H9 (cell line): ENCODE measurements at regions not wholly inside any gene's neighbourhood (a gene's known extent, or its start where the extent isn't known, plus 50 kb on each side); places are given as distances from the start of the nearest gene placed in this dataset.

Experiments
- DNase-seq: peaks from one replicate; pipeline ENCODE4 v3.0.0-alpha.2; 2017
- H2AFZ ChIP-seq: one replicate; pipeline ENCODE4 v1.6.1; 2013; ENCODE audit warnings: mild to moderate bottlenecking, low read length, control low read depth, moderate library complexity
- H2AK5ac ChIP-seq: 2 replicates; pipeline ENCODE4 v1.6.1; 2013; ENCODE audit warnings: low read length, control low read depth, mixed read lengths; ENCODE audit not compliant: insufficient read length
- H2BK120ac ChIP-seq: one replicate; pipeline ENCODE4 v1.6.1; 2013; ENCODE audit warnings: low read depth, mild to moderate bottlenecking, low read length, control low read depth, inconsistent platforms; ENCODE audit not compliant: poor library complexity, severe bottlenecking
- H2BK12ac ChIP-seq: 2 replicates; pipeline ENCODE4 v1.6.1; 2013; ENCODE audit warnings: low read length, control low read depth, mixed read lengths, low read depth; ENCODE audit not compliant: insufficient read length
- H2BK15ac ChIP-seq: 2 replicates; pipeline ENCODE4 v1.6.1; 2013; ENCODE audit warnings: low read depth, low read length, control low read depth
- H2BK20ac ChIP-seq: one replicate; pipeline ENCODE4 v1.6.1; 2013; ENCODE audit warnings: low read depth, mild to moderate bottlenecking, low read length, control low read depth, inconsistent platforms; ENCODE audit not compliant: poor library complexity, severe bottlenecking
- H2BK5ac ChIP-seq: 2 replicates; pipeline ENCODE4 v1.6.1; 2013; ENCODE audit warnings: low read length, control low read depth, mixed read lengths; ENCODE audit not compliant: insufficient read length
- H3K14ac ChIP-seq: 2 replicates; pipeline ENCODE4 v1.6.1; 2013; ENCODE audit warnings: low read length, control low read depth; ENCODE audit not compliant: insufficient read depth
- H3K18ac ChIP-seq: 2 replicates; pipeline ENCODE4 v1.6.1; 2013; ENCODE audit warnings: low read depth, mild to moderate bottlenecking, mixed read lengths, low read length, control low read depth; ENCODE audit not compliant: insufficient read length
- H3K23ac ChIP-seq: 2 replicates; pipeline ENCODE4 v1.6.1; 2013; ENCODE audit warnings: low read length, control low read depth, mixed read lengths, low read depth; ENCODE audit not compliant: insufficient read length
- H3K23me2 ChIP-seq: 2 replicates; pipeline ENCODE4 v1.6.1; 2013; ENCODE audit warnings: low read depth, mild to moderate bottlenecking, mixed read lengths, low read length, control low read depth; ENCODE audit not compliant: insufficient read length, poor library complexity, severe bottlenecking
- H3K27ac ChIP-seq: 2 replicates; pipeline ENCODE4 v1.5.1; 2013; ENCODE audit warnings: low read length, control low read depth, mixed read lengths, low read depth; ENCODE audit not compliant: insufficient read length
- H3K27me3 ChIP-seq: 2 replicates; pipeline ENCODE4 v1.6.1; 2013; ENCODE audit warnings: low read length, control low read depth, inconsistent platforms; ENCODE audit not compliant: insufficient read depth
- H3K4ac ChIP-seq: 2 replicates; pipeline ENCODE4 v1.6.1; 2013; ENCODE audit warnings: low read depth, mild to moderate bottlenecking, control low read depth, inconsistent platforms, low read length, moderate library complexity
- H3K4me1 ChIP-seq: 2 replicates; pipeline ENCODE4 v1.6.1; 2013; ENCODE audit warnings: low read length, control low read depth, inconsistent platforms; ENCODE audit not compliant: insufficient read depth
- H3K4me2 ChIP-seq: 2 replicates; pipeline ENCODE4 v1.6.1; 2013; ENCODE audit warnings: low read length, control low read depth, mixed read lengths; ENCODE audit not compliant: insufficient read length, insufficient read depth
- H3K56ac ChIP-seq: 2 replicates; pipeline ENCODE4 v1.6.1; 2013; ENCODE audit warnings: low read depth, mild to moderate bottlenecking, mixed read lengths, low read length, control low read depth; ENCODE audit not compliant: insufficient read length
- H3K79me1 ChIP-seq: 2 replicates; pipeline ENCODE4 v1.6.1; 2013; ENCODE audit warnings: low read depth, mild to moderate bottlenecking, moderate library complexity, low read length, control low read depth, inconsistent platforms; ENCODE audit not compliant: insufficient read depth, poor library complexity, severe bottlenecking
- H3K79me2 ChIP-seq: 2 replicates; pipeline ENCODE4 v1.6.1; 2013; ENCODE audit warnings: low read length, control low read depth, inconsistent platforms; ENCODE audit not compliant: insufficient read depth
- H3K9ac ChIP-seq: 2 replicates; pipeline ENCODE4 v1.6.1; 2013; ENCODE audit warnings: low read length, control low read depth, mixed read lengths; ENCODE audit not compliant: insufficient read length; ENCODE audit errors: extremely low read depth
- H3K9me3 ChIP-seq: one replicate; pipeline ENCODE4 v1.6.1; 2013; ENCODE audit warnings: low read depth, low read length, inconsistent platforms; ENCODE audit not compliant: control insufficient read depth
- H3T11ph ChIP-seq: one replicate; pipeline ENCODE4 v1.6.1; 2013; ENCODE audit warnings: mild to moderate bottlenecking, low read length, control low read depth, inconsistent platforms
- H4K20me1 ChIP-seq: one replicate; pipeline ENCODE4 v1.6.1; 2013; ENCODE audit not compliant: control insufficient read depth, insufficient read length, insufficient read depth
- H4K5ac ChIP-seq: 2 replicates; pipeline ENCODE4 v1.6.1; 2013; ENCODE audit warnings: low read depth, mild to moderate bottlenecking, mixed read lengths, low read length, control low read depth; ENCODE audit not compliant: insufficient read length
- H4K8ac ChIP-seq: replicated peaks from 2 replicates; pipeline ENCODE4 v1.6.1; 2013; ENCODE audit warnings: low read length, control low read depth, mixed read lengths, low read depth; ENCODE audit not compliant: insufficient read length
- H4K91ac ChIP-seq: 2 replicates; pipeline ENCODE4 v1.6.1; 2013; ENCODE audit warnings: low read depth, mild to moderate bottlenecking, moderate library complexity, mixed read lengths, low read length, control low read depth; ENCODE audit not compliant: insufficient read length
- H3K27ac Mint-ChIP-seq, 3 experiments: 2 replicates in 2 of 3; 3 replicates in 1 of 3; pipeline ENCODE4 v1.8.0; 2020 to 2021; ENCODE audit warnings: mixed read lengths in 3 of 3, mild to moderate bottlenecking in 1 of 3, moderate library complexity in 1 of 3
- H3K27me3 Mint-ChIP-seq: 2 replicates; pipeline ENCODE4 v1.8.0; 2021; ENCODE audit warnings: low read depth, mild to moderate bottlenecking, moderate library complexity, mixed read lengths
- H3K36me3 Mint-ChIP-seq, 3 experiments: 2 replicates in 2 of 3; 3 replicates in 1 of 3; pipeline ENCODE4 v1.8.0; 2020 to 2021; ENCODE audit warnings: low read depth in 3 of 3, mixed read lengths in 3 of 3; ENCODE audit not compliant: insufficient read depth in 1 of 3
- H3K4me1 Mint-ChIP-seq, 2 experiments: 2 replicates each; pipeline ENCODE4 v1.8.0; 2020; ENCODE audit warnings: mixed read lengths in 2 of 2
- H3K4me3 Mint-ChIP-seq, 2 experiments: 2 replicates in 1 of 2; 3 replicates in 1 of 2; pipeline ENCODE4 v1.8.0; 2020 to 2021; ENCODE audit warnings: mild to moderate bottlenecking in 2 of 2, mixed read lengths in 2 of 2, moderate library complexity in 1 of 2
- H3K9me3 Mint-ChIP-seq, 2 experiments: 2 replicates in 1 of 2; 3 replicates in 1 of 2; pipeline ENCODE4 v1.8.0; 2020; ENCODE audit warnings: mild to moderate bottlenecking in 2 of 2, mixed read lengths in 2 of 2, moderate library complexity in 1 of 2
- whole genome bisulfite sequencing: extraction: QIAGEN DNeasy Blood & Tissue Kit; methylation state at CpG from one replicate; pipeline ENCODE4 v1.1.7; 2013; ENCODE audit warnings: missing lambda C conversion rate, low lambda C conversion rate, mixed read lengths; ENCODE audit not compliant: insufficient read length; ENCODE audit errors: extremely low coverage; 5-methylcytosine and 5-hydroxymethylcytosine counted together
- TF ChIP-seq, protein P1 (sequence below): fragments of 200-600 bp; sonication (generic); conservative IDR thresholded peaks from 3 replicates; pipeline ENCODE4 v1.8.0; 2021; ENCODE audit warnings: antibody characterized with exemption, mild to moderate bottlenecking

DNA sequence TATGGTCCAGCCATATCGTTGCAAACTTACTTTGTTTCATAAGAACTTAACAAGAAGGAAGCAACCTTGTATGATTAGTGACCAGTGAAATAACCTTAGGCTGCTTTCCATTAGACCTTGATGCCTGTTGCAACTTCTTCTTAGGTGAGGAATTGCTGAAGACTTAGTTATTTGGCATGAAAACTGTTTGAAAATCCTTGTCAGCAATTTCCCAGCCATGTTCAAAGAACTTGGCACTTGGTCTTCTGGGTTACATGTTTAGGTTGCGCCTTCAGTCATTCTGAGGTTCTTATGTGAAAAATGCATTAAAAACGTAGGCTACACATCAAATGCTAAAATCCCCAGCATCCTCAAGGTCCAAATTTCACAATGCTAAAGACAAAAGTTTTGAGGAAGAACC lies 232.0 kb upstream of the CEP162 start:
- Mint-ChIP-seq H3K27me3 (no peaks in the 10 kb centered on the region), H3K27ac (no peak overlapping the region)
- H2BK15ac ChIP-seq = no peak overlapping the region

More for the DNA sequence above, 232.0 kb upstream of the CEP162 start:
- Histone ChIP-seq H3K9ac (no peak overlapping the region), H3K79me1 (no peaks in the 10 kb centered on the region), H3T11ph (no peak overlapping the region), H3K79me2 (no peaks in the 10 kb centered on the region), H4K5ac (no peak overlapping the region), H2BK20ac (no peak overlapping the region), H2AK5ac (no peak overlapping the region), H2BK120ac (no peak overlapping the region), H3K14ac (no peak overlapping the region), H2BK12ac (no peak overlapping the region), H3K56ac (no peak overlapping the region), H3K23me2 (no peaks in the 10 kb centered on the region), H4K91ac (no peak overlapping the region), H3K27me3 (no peaks in the 10 kb centered on the region), H3K4me1 (no peaks in the 10 kb centered on the region), H2AFZ (no peak overlapping the region), H3K9me3 (no peaks in the 10 kb centered on the region), H3K4ac (no peak overlapping the region), H4K8ac (no peak overlapping the region), H3K27ac (no peak overlapping the region), H4K20me1 (no peaks in the 10 kb centered on the region), H3K18ac (no peak overlapping the region), H3K23ac (no peak overlapping the region), H2BK5ac (no peak overlapping the region), H3K4me2 (no peak overlapping the region)
- no peaks in the 10 kb centered on the region for H3K9me3 Mint-ChIP-seq
- H3K4me1 Mint-ChIP-seq = peaks cover 0 to 3% of the 10 kb centered on the region in 2 experiments; a peak in 1 of 4 replicates
- H3K4me3 Mint-ChIP-seq = no peak overlapping the region
- H3K36me3 Mint-ChIP-seq = no peaks in the 10 kb centered on the region
- no CpG with 5 or more reads among the region's 3 CpGs for WGBS
- no peak for DNase-seq
- TF ChIP-seq, protein P1, sequence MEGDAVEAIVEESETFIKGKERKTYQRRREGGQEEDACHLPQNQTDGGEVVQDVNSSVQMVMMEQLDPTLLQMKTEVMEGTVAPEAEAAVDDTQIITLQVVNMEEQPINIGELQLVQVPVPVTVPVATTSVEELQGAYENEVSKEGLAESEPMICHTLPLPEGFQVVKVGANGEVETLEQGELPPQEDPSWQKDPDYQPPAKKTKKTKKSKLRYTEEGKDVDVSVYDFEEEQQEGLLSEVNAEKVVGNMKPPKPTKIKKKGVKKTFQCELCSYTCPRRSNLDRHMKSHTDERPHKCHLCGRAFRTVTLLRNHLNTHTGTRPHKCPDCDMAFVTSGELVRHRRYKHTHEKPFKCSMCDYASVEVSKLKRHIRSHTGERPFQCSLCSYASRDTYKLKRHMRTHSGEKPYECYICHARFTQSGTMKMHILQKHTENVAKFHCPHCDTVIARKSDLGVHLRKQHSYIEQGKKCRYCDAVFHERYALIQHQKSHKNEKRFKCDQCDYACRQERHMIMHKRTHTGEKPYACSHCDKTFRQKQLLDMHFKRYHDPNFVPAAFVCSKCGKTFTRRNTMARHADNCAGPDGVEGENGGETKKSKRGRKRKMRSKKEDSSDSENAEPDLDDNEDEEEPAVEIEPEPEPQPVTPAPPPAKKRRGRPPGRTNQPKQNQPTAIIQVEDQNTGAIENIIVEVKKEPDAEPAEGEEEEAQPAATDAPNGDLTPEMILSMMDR = no peak
